ENCODE measurements at regions not wholly inside any gene's neighbourhood (a gene's known extent, or its start where the extent isn't known, plus 50 kb on each side); places are given as distances from the start of the nearest gene placed in this dataset.

DNA sequence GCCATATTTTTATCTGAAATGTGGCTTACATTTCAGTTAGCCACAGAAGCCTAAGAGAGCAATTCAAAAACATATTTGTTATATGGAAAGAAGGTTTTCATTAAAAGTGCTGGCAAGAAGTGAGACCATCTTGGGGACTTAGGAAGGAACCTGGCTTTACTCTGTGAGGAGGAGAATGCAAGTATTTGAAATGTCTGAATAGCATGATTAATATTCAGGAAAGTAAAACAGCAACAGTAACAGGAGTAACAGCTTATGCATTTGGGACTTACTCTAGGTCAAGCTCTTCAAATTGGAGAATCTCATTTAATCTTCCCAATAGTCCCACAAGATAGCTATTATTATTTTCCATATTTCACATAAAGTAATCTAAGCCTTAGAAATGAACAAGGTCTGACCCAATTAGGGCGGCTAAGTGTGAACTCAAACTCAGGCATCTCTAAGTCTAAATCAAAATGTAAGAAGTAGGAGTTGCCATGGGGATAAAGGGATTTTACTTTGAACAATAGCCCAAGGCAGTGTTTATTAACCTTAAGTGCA lies 816.5 kb downstream of the BCKDHB start:
- TF ChIP-seq GATA3 (IDR thresholded peaks at IDR 0.05; ENCODE audit: low read depth, low read length) (no peak), GATA2 (IDR thresholded peaks at IDR 0.05; ENCODE audit: low read depth, low read length) (no peak)
